NCI-H2107 treated with DMSO at 0.1 percent for 48 hours (cell line): ENCODE measurements at regions not wholly inside any gene's neighbourhood (a gene's known extent, or its start where the extent isn't known, plus 50 kb on each side); places are given as distances from the start of the nearest gene placed in this dataset.
A peak's percentile ranks its signal among the peaks of the same experiment; 100 is the strongest.
"Not testable (repeated sequence)": the region's sequence is repeated elsewhere in the genome, so short reads cannot be mapped to it uniquely, and the experiment has no call there.

Experiments used
- DNase-seq: peaks from one replicate; lab custom pipeline; 2025; ENCODE audit not compliant: unreplicated experiment; lab: John Stamatoyannopoulos, UW

DNA sequence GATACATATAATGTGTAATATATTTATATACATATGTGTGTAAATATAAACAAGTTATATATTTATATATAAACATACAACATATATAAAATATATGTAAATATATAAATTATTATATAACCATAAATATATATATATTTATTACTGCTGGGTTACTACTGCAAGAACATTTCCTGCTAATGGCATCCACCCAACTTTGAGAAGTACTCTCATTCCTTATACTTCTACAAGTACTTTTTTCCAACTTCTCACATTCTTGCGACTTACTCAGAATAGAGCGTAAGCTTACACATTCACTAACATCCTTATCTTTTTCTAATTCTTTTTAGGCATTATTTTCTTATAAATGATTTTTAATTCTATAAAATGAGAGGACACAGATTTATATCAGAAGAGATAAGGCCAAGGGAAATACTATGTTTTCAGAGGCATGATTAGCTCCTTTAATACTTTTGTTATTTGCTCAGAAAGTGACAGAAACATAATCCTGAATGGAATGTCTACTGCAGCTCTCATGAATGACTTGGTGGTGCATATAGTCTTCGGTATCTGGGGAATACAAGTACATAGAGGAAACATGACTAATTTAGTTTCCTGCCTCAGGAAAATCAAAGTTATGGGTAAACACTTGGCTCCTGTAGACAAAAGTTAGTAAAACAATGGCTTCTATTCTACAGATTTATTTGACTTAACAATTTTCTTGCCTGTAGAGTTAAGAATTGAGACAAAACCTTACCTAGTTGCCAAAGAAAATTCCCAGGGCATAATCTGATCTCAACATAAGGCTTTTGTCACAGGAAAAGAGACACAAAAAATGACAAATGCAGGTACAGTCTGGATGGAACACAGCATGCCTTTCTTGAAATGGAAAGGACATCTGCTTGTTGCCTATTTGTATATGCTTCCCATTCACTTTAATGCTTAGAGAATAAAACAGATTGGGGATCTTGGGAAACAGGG, 453.9 kb downstream of the SQOR start:
- no peak for DNase-seq

DNA sequence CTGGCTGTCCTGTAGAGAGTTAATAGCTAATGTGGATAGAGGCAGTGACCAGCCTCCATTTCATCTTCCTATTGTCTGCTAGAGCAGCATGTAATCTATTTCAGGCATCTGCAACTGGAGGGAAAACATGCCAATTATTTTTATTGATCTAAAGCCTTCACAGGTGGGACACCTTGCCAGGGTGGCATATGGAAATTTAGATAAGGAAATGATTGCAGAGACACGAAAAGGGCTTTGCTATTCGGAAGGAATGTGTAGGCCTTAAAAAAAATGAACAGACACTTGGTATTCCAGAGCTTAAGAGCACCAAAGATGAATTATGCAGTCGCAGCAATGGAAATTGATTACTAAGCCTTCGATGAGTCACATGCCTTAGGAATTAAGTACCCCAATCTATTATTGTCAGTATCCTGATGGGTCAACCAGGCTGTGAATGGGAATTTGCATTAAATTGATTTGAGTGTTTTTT, 454.7 kb downstream of the SQOR start:
- no peak for DNase-seq

- DNase-seq, result peak; percentile 14
Measured at GRCh38 chr15:46091860-46092450, 457.1 kb downstream of the SQOR start.

GRCh38 chr15:46098006-46098405, 463.2 kb downstream of the SQOR start:
- DNase-seq, result not testable (repeated sequence)

DNA sequence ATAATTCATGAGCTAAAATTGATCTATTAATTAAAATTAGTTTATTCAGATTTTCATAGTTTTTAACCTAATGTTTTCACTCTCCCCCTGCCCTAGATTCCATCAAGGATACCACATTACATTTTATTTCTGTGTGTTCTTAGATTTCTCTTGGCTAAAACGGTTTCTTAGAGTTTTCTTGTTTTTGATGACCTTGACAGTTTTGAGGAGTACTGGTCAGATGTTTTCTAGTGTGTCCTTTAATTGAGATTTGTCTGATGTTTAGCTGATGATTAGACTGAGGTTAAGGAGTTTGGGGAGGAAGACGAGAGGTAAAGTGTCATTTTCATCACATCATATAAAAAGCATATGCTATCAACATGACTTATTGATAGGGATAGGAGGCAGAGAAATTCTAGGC, 475.9 kb downstream of the SQOR start:
- no peak for DNase-seq

GRCh38 chr15:46111730-46112129, 476.9 kb downstream of the SQOR start:
- DNase-seq, result no peak

DNA sequence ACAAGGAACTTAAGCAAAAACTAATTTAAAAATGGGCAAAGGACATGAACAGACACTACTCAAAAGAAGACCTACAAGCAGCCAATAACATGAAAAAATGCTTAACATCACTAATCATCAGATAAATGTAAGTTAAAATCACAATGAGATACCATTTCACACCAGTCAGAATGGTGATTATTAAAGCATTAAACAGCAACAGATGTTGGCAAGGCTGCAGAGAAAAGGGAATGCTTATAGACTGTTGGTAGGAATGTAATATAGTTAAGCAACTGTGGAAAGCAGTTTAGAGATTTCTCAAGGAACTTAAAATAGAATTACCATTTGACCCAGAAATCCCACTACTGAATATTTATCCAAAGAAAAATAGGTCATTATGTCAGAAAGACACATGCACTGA, 482.2 kb downstream of the SQOR start:
- no peak for DNase-seq

GRCh38 chr15:46120713-46121112, 485.9 kb downstream of the SQOR start:
- no peak for DNase-seq

DNA sequence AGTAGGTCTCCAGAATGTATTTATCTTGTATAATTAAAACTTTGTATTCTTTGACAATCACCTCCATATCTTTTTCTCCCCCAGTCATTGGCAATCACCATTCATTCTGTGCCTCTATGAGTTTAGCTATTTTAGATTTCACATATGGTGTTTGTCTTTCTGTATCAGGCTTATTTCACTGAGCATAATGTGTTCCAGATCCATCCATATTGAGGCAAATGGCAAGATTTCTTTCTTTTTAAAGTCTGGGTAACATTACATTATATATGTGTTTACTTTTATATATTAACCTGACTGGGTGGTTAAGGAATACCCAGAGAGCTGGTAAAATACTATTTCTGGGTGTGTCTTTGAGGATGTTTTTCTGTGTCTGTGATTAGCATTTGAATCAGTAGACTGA, 486.6 kb downstream of the SQOR start:
- DNase-seq, result no peak

- no peak for DNase-seq
Measured at GRCh38 chr15:46126581-46126980, 491.8 kb downstream of the SQOR start.

DNA sequence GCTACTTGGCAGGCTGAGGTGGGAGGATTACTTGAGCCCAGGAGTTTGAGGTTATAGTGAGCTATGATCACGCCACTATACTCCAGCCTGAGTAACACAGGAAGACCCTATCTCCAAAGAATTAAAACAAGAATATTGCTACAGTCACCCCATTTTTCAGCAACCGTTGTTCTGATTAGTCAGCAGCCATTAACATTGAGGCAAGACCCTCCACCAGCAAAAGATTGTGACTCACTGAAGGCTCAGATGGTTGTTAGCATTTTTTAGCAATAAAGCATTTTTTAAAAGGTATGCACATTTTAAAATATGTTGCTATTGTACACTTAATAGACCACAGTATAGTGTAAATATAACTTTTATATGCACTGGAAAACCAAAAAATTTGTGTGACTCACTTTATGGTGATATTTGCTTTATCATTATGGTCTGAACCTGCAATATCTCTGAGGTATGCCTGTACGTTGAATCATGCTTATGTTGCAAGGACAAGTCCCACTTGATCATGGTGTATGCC, 492.6 kb downstream of the SQOR start:
- no peak for DNase-seq

DNA sequence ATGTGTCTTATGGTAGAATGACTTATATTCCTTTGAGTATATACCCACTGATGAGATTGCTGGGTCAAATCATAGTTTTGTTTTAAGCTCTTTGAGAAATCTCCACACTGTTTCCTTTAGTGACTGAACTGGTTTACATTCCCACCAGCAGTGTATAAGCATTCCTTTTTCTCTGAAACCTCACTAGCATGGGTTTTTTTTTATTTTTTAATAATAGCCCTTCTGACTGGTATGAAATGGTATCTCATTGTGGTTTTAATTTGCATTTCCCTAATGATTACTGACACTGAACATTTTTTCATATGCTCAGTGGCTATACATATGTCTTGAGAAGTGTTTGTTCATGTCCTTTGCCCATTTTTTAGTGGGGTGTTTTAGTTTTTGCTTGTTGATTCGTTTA, 494.3 kb downstream of the SQOR start:
- DNase-seq, result no peak

- no peak for DNase-seq
Measured at GRCh38 chr15:46131876-46132275, 497.0 kb downstream of the SQOR start.

- no peak for DNase-seq
Measured at GRCh38 chr15:46137443-46137842, 502.6 kb downstream of the SQOR start.

DNA sequence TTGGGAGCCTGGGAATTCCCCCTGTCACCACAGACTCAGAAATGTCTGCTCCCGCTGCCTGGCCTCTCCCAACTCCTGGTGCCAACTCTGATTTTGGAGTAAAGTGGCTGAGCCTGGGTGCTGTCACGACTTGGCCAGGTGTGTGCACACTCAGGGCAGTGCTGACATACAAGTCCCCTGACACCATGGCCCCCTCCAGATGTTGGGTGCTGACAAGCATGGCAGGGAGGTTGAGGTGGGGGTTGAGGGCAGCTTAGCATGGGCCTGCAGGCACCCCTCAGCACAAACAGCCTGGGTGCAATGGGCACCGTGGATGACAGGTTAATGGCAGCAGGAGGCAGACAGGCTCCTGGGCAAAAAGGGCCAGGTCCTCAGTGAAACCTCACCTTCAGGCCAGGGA, 511.2 kb downstream of the SQOR start:
- no peak for DNase-seq

DNA sequence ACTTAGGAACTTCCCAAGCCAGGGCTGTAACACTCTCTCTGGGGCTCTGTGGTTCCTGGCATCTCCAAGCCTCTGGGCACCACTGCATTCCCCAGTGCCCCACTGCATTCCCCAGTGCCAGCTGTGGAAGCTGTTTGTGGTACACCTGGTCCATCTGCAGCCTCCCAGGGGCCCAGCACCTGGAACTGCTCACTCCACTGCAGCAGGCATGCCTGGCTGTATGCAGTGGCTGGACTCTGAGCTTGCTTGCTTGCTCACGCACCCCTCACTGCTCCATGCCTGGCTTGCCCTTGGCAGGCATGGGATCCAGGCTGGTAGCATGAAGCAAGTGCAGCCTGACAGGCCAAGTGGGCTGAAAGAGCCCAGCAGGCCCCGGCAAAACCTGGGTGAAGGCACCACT, 512.1 kb downstream of the SQOR start:
- no peak for DNase-seq

DNA sequence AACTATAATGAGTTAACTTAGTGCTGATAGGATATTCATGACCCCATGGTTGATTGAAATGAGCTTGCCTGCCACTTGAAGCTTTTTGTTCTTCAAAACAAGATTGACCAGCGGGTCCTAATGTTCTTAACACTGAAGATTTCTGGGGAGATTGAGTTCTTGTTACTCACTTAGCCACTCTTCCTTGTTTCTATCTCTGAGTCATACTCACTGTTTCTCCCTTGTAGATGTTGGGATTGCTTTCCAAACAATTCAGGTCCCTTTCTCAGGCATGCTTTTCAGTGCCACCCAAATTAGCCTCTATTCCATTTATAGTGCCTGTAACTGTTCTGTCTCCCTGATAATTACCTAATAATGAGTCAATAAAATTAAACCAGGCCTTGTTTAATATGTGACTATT, 517.0 kb downstream of the SQOR start:
- no peak for DNase-seq

GRCh38 chr15:46166750-46167149, 531.9 kb downstream of the SQOR start:
- DNase-seq, result no peak

DNA sequence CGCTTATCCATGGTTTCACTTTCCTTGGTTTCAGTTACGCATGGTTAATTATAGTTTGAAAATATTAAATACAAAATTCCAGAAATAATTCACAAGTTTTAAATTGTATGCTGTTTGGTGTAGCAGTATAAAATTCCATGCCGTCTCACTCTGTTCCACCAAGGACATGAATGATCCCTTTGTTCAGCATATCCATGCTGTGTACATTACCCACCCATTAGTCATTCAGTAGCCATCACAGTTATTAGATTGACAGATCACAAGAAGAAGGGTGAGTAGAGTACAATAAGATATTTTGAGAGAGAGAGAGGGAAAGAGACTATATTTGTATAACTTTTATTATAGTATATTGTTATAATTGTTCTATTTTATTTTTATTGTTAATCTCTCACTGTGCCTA, 535.5 kb downstream of the SQOR start:
- no peak for DNase-seq

DNA sequence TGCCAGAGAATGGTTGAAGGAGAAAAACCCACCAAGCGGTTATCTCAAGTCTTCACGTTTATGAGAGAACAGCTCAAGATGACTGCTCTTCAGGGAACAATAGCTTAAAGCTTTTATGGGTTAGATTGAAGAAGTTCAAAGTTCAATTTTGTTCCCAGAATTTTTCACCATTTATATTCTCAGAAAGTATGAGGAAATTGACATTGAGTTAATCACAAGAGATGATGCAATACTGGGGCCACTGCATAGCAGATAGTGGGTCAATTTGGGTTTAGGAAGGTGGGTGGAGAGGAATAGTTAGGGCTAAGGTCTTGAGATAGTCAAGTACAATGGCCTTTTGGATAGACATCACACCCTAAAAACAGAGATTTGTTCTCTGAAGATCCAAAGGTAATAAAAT, 539.3 kb downstream of the SQOR start:
- DNase-seq, result no peak

DNA sequence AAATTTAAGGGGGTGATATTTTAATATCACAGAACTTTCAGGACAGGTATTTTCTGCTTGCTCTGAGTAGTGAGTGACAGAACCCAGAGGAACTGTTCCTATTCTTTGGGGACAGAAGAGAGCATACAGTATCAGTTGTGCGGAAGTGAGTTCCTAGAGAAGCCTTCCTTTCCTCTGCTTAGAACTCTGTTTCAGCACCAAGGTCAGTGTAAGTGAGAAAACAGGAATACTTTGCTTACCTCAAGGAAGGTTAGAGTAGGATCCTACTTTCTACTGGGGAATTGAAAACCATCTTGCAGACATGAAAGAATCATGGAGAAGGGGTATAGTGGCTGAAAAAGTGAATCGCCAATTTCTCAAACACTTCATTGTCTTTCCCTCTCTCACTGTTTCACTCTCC, 542.4 kb downstream of the SQOR start:
- no peak for DNase-seq

- no peak for DNase-seq
Measured at GRCh38 chr15:46178138-46178537, 543.3 kb downstream of the SQOR start.
